ENCODE measurements at regions not wholly inside any gene's neighbourhood (a gene's known extent, or its start where the extent isn't known, plus 50 kb on each side); places are given as distances from the start of the nearest gene placed in this dataset.

DNA sequence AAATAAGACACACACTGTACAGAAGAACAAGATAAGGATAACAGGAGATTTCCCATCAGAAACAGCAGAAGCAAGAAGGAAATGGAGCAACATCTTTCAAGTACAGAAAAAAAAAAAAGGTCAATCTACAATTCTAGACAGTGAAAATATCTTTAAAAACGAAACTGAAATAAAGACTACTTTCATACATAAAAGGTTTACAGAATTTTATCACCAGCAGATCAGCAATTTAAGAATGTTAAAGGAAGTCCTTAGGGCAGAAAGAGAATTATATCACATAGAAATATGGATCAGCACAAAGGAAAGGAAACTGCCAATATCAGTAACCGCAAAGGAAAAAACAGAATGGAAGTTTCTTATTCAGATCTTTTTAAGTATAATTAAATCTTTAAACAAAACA lies 931.0 kb downstream of the EPHA4 start:
- H3K36me3 ChIP-seq (ENCODE audit: insufficient read depth, low read length) = no peaks in the 10 kb centered on the region
- TF ChIP-seq, protein P1, sequence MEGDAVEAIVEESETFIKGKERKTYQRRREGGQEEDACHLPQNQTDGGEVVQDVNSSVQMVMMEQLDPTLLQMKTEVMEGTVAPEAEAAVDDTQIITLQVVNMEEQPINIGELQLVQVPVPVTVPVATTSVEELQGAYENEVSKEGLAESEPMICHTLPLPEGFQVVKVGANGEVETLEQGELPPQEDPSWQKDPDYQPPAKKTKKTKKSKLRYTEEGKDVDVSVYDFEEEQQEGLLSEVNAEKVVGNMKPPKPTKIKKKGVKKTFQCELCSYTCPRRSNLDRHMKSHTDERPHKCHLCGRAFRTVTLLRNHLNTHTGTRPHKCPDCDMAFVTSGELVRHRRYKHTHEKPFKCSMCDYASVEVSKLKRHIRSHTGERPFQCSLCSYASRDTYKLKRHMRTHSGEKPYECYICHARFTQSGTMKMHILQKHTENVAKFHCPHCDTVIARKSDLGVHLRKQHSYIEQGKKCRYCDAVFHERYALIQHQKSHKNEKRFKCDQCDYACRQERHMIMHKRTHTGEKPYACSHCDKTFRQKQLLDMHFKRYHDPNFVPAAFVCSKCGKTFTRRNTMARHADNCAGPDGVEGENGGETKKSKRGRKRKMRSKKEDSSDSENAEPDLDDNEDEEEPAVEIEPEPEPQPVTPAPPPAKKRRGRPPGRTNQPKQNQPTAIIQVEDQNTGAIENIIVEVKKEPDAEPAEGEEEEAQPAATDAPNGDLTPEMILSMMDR (IDR thresholded peaks at IDR 0.05; ENCODE audit: insufficient read depth, low read depth, low read length) = no peak
- TF ChIP-seq EZH2 (IDR thresholded peaks at IDR 0.05; ENCODE audit: insufficient read depth, low read length) = no peak
- Mint-ChIP-seq H3K4me3 (ENCODE audit: unreplicated experiment) (no peak overlapping the region), H3K9me3 (ENCODE audit: unreplicated experiment) (no peaks in the 10 kb centered on the region), H3K36me3 (ENCODE audit: low read depth, unreplicated experiment) (no peaks in the 10 kb centered on the region), H3K4me1 (ENCODE audit: low read depth, unreplicated experiment) (no peaks in the 10 kb centered on the region), H3K27me3 (ENCODE audit: low read depth, unreplicated experiment) (no peaks in the 10 kb centered on the region), H3K27ac (ENCODE audit: unreplicated experiment) (no peak overlapping the region)
- H3K9me3 ChIP-seq (ENCODE audit: insufficient read depth, low read depth, low read length) = no peaks in the 10 kb centered on the region
- H4K20me1 ChIP-seq (ENCODE audit: insufficient read depth, low read length) = no peaks in the 10 kb centered on the region
- no peaks in the 10 kb centered on the region for H3K79me2 ChIP-seq (ENCODE audit: insufficient read depth, low read length)
- no peaks in the 10 kb centered on the region for H3K4me1 ChIP-seq (ENCODE audit: insufficient read depth, low read length)
- no peak overlapping the region for H3K4me3 ChIP-seq (ENCODE audit: insufficient read depth, low read depth, low read length)
- H3K27me3 ChIP-seq (ENCODE audit: insufficient read depth, low read length) = no peaks in the 10 kb centered on the region
- H3K27ac ChIP-seq (ENCODE audit: low read depth, low read length) = no peak overlapping the region
- H3K4me2 ChIP-seq (ENCODE audit: low read length) = no peak overlapping the region
- H3K9ac ChIP-seq (ENCODE audit: low read length) = no peak overlapping the region
- DNase-seq (ENCODE audit: low read depth) (no peak), FAIRE-seq (no peak)
- no peak overlapping the region for H2AFZ ChIP-seq (ENCODE audit: low read depth, low read length)

DNA sequence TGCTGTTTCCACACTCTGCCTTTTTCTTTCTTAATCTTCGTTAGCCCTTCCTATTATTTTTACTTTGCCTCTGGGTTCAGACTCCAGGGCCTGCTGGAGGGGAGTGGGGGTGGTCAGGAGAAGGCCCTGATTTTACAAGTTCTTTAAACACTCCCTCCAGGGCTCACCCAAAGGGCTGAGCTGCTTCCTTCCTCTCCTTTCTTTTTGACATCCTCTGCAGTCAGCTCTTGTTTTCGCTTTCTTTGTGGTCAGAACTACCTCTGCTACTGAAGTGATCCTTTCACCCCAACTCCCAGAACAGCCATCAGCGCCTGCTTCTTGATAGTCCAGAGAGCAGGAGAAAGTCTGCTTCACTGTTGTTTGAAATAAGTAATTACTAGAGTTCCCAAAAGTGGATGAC lies 925.7 kb downstream of the EPHA4 start:
- no peaks in the 10 kb centered on the region for H3K4me1 ChIP-seq (ENCODE audit: insufficient read depth, low read length)
- Mint-ChIP-seq H3K27ac (ENCODE audit: unreplicated experiment) (no peak overlapping the region), H3K36me3 (ENCODE audit: low read depth, unreplicated experiment) (no peaks in the 10 kb centered on the region), H3K4me1 (ENCODE audit: low read depth, unreplicated experiment) (no peaks in the 10 kb centered on the region), H3K9me3 (ENCODE audit: unreplicated experiment) (no peaks in the 10 kb centered on the region), H3K27me3 (ENCODE audit: low read depth, unreplicated experiment) (peaks cover 10% of the 10 kb centered on the region), H3K4me3 (ENCODE audit: unreplicated experiment) (no peak overlapping the region)
- FAIRE-seq (no peak), DNase-seq (ENCODE audit: low read depth) (no peak)
- no peak overlapping the region for H3K9ac ChIP-seq (ENCODE audit: low read length)
- no peaks in the 10 kb centered on the region for H3K27me3 ChIP-seq (ENCODE audit: insufficient read depth, low read length)
- H3K27ac ChIP-seq (ENCODE audit: low read depth, low read length) = no peak overlapping the region
- H3K4me3 ChIP-seq (ENCODE audit: insufficient read depth, low read depth, low read length) = no peak overlapping the region
- no peaks in the 10 kb centered on the region for H4K20me1 ChIP-seq (ENCODE audit: insufficient read depth, low read length)
- no peak overlapping the region for H3K4me2 ChIP-seq (ENCODE audit: low read length)
- H3K9me3 ChIP-seq (ENCODE audit: insufficient read depth, low read depth, low read length) = no peaks in the 10 kb centered on the region
- H3K36me3 ChIP-seq (ENCODE audit: insufficient read depth, low read length) = no peaks in the 10 kb centered on the region
- TF ChIP-seq EZH2 (IDR thresholded peaks at IDR 0.05; ENCODE audit: insufficient read depth, low read length) = no peak
- TF ChIP-seq, protein P1 (IDR thresholded peaks at IDR 0.05; ENCODE audit: insufficient read depth, low read depth, low read length) = no peak
- H2AFZ ChIP-seq (ENCODE audit: low read depth, low read length) = no peak overlapping the region
- no peaks in the 10 kb centered on the region for H3K79me2 ChIP-seq (ENCODE audit: insufficient read depth, low read length)

DNA sequence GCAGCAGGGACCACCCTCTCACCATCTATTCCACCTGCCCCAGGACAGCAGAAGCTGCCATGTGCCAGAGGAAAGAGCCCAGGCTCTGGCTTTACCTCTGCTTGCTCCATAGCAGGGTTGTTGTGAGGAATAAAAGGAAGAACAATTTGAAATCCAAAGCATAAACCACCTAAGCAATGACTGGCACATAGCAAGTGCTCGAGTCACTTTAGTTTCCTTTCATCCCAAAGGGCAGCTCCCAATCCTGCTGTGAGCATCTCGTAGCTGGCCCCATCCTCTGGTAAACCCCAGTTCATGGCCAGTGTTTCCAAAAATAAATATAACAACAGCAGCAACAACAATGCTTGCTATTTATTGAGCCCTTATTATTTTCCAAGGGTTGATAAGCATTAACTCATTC lies 923.5 kb downstream of the EPHA4 start:
- Histone ChIP-seq H3K9ac (ENCODE audit: low read length) (no peak overlapping the region), H2AFZ (ENCODE audit: low read depth, low read length) (no peak overlapping the region), H3K9me3 (ENCODE audit: insufficient read depth, low read depth, low read length) (no peaks in the 10 kb centered on the region), H3K4me3 (ENCODE audit: insufficient read depth, low read depth, low read length) (no peak overlapping the region), H3K27me3 (ENCODE audit: insufficient read depth, low read length) (no peaks in the 10 kb centered on the region), H3K4me2 (ENCODE audit: low read length) (no peak overlapping the region), H3K36me3 (ENCODE audit: insufficient read depth, low read length) (no peaks in the 10 kb centered on the region), H3K4me1 (ENCODE audit: insufficient read depth, low read length) (no peaks in the 10 kb centered on the region), H3K79me2 (ENCODE audit: insufficient read depth, low read length) (no peaks in the 10 kb centered on the region), H4K20me1 (ENCODE audit: insufficient read depth, low read length) (no peaks in the 10 kb centered on the region), H3K27ac (ENCODE audit: low read depth, low read length) (no peak overlapping the region)
- H3K4me1 Mint-ChIP-seq (ENCODE audit: low read depth, unreplicated experiment) = no peaks in the 10 kb centered on the region
- H3K27me3 Mint-ChIP-seq (ENCODE audit: low read depth, unreplicated experiment) = peaks cover 13% of the 10 kb centered on the region
- TF ChIP-seq EZH2 (IDR thresholded peaks at IDR 0.05; ENCODE audit: insufficient read depth, low read length) = no peak
- TF ChIP-seq, protein P1 (IDR thresholded peaks at IDR 0.05; ENCODE audit: insufficient read depth, low read depth, low read length) = no peak
- no peak overlapping the region for H3K4me3 Mint-ChIP-seq (ENCODE audit: unreplicated experiment)
- FAIRE-seq (no peak), DNase-seq (ENCODE audit: low read depth) (no peak)
- no peaks in the 10 kb centered on the region for H3K36me3 Mint-ChIP-seq (ENCODE audit: low read depth, unreplicated experiment)
- H3K27ac Mint-ChIP-seq (ENCODE audit: unreplicated experiment) = no peak overlapping the region
- no peaks in the 10 kb centered on the region for H3K9me3 Mint-ChIP-seq (ENCODE audit: unreplicated experiment)
